Transverse colon (tissue), 3 donors: ENCODE measurements at regions not wholly inside any gene's neighbourhood (a gene's known extent, or its start where the extent isn't known, plus 50 kb on each side); places are given as distances from the start of the nearest gene placed in this dataset.

Experiments
- CTCF ChIP-seq, 5 experiments: fragments of 200-600 bp in 3 of 5; fragments of 450-650 bp in 2 of 5; sonication (generic) in 3 of 5; IDR thresholded peaks; 1 replicate in 2 of 5; 2 replicates in 3 of 5; pipeline ENCODE4 v1.5.1; 2016 to 2017; ENCODE audit warnings: antibody characterized with exemption in 5 of 5, inconsistent platforms in 3 of 5, mild to moderate bottlenecking in 2 of 5, moderate library complexity in 1 of 5
- EP300 ChIP-seq: sonication (generic); formaldehyde crosslinking; IDR thresholded peaks from one replicate; pipeline ENCODE4 v1.6.1; 2017; ENCODE audit warnings: antibody characterized with exemption, low read depth
- POLR2A ChIP-seq: fragments of 450-650 bp; IDR thresholded peaks from one replicate; pipeline ENCODE4 v1.6.1; 2016; ENCODE audit warnings: antibody characterized with exemption, mild to moderate bottlenecking, moderate library complexity

- TF ChIP-seq EP300: no peak
- TF ChIP-seq CTCF (IDR thresholded peaks at IDR 0.05): no peak
- TF ChIP-seq POLR2A: no peak
Observed at GRCh38 chr7:90025771-90026170, 128.5 kb upstream of the STEAP1 start.
